ENCODE measurements at regions not wholly inside any gene's neighbourhood (a gene's known extent, or its start where the extent isn't known, plus 50 kb on each side); places are given as distances from the start of the nearest gene placed in this dataset.
"Not testable (repeated sequence)": the region's sequence is repeated elsewhere in the genome, so short reads cannot be mapped to it uniquely, and the experiment has no call there.

DNA sequence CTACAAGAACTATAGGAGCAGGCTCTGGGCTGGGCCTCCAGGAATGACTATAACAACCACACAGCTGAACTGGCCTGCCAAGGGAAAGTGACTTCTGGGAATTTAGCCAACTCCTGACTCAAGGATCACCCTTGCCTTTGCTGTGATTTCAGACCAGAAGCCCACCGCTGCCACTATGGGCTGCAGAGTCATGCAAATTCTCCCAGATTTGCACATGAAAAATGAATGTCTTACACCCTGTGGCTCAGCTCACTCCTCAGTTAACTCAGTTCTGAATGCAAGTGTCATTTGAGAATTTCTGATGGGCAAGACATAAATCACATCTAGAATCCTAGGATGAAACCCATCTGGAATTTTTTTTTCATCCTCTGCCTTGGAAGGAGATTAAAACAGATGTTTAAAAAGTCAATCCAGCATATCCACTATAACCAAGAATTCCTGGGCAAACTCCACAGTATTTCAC, 186.5 kb upstream of the BET1 start:
- H3K4me3 ChIP-seq (ENCODE audit: low read length in 2 of 2), result no peak overlapping the region
- no peaks in the 10 kb centered on the region for H3K4me1 ChIP-seq (ENCODE audit: control insufficient read depth in 2 of 2, insufficient read depth in 2 of 2, low read length in 2 of 2)
- no peak for DNase-seq (ENCODE audit: low read depth in 6 of 9, low spot score in 9 of 9)
- H3K27ac ChIP-seq (ENCODE audit: low read depth in 1 of 2, low read length in 1 of 2), result no peak overlapping the region
- H3K27me3 ChIP-seq (ENCODE audit: control insufficient read depth in 2 of 2, insufficient read depth in 1 of 2, low read length in 1 of 2), result no peaks in the 10 kb centered on the region
- 0% methylated on average over 1 of the region's 1 CpG for WGBS
- H3K36me3 ChIP-seq (ENCODE audit: control insufficient read depth in 2 of 2, insufficient read depth in 2 of 2, low read length in 1 of 2), result no peaks in the 10 kb centered on the region
- no peaks in the 10 kb centered on the region for H3K9me3 ChIP-seq (ENCODE audit: control insufficient read depth in 2 of 2, insufficient read depth in 1 of 2, low read length in 1 of 2)

DNA sequence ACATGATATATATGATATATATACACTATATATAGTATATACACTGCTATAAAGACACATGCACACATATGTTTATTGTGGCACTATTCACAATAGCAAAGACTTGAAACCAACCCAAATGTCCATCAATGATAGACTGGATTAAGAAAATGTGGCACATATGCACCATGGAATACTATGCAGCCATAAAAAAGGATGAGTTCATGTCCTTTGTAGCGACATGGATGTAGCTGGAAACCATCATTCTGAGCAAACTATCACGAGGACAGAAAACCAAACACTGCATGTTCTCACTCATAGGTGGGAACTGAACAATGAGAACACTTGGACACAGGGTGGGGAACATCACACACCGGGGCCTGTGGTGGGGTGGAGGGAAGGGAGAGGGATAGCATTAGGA, 190.3 kb upstream of the BET1 start:
- WGBS, result 98% methylated on average over 3 of the region's 3 CpGs
- H3K9me3 ChIP-seq (ENCODE audit: control insufficient read depth in 2 of 2, insufficient read depth in 1 of 2, low read length in 1 of 2); H3K4me1 ChIP-seq (ENCODE audit: control insufficient read depth in 2 of 2, insufficient read depth in 2 of 2, low read length in 2 of 2); H3K4me3 ChIP-seq (ENCODE audit: low read length in 2 of 2); H3K27ac ChIP-seq (ENCODE audit: low read depth in 1 of 2, low read length in 1 of 2); H3K36me3 ChIP-seq (ENCODE audit: control insufficient read depth in 2 of 2, insufficient read depth in 2 of 2, low read length in 1 of 2); H3K27me3 ChIP-seq (ENCODE audit: control insufficient read depth in 2 of 2, insufficient read depth in 1 of 2, low read length in 1 of 2); DNase-seq (ENCODE audit: low read depth in 6 of 9, low spot score in 9 of 9): not testable (repeated sequence)

DNA sequence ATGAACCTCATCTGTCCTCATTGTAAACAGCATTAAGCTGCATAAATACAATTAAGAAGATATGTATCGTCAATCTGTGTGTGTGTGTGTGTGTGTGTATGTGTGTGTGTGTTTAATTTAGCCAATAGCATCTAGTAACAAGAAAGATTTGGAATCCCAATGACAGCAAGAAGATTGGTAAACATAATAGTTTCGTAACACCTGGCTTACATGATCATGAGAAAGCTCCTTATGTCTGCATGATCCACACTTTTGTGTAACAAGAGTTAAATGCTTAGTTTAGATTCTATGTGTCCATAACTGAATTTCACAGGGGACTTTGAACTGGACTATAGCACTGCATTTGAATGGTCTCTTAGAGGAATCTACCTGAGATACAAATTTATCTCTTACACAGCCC, 191.0 kb upstream of the BET1 start:
- no peaks in the 10 kb centered on the region for H3K9me3 ChIP-seq (ENCODE audit: control insufficient read depth in 2 of 2, insufficient read depth in 1 of 2, low read length in 1 of 2)
- H3K4me3 ChIP-seq (ENCODE audit: low read length in 2 of 2), result no peak overlapping the region
- H3K27me3 ChIP-seq (ENCODE audit: control insufficient read depth in 2 of 2, insufficient read depth in 1 of 2, low read length in 1 of 2), result no peaks in the 10 kb centered on the region
- WGBS, result 96% methylated on average over 2 of the region's 2 CpGs
- no peak overlapping the region for H3K27ac ChIP-seq (ENCODE audit: low read depth in 1 of 2, low read length in 1 of 2)
- H3K4me1 ChIP-seq (ENCODE audit: control insufficient read depth in 2 of 2, insufficient read depth in 2 of 2, low read length in 2 of 2), result no peaks in the 10 kb centered on the region
- DNase-seq (ENCODE audit: low read depth in 6 of 9, low spot score in 9 of 9), result no peak
- H3K36me3 ChIP-seq (ENCODE audit: control insufficient read depth in 2 of 2, insufficient read depth in 2 of 2, low read length in 1 of 2), result no peaks in the 10 kb centered on the region

DNA sequence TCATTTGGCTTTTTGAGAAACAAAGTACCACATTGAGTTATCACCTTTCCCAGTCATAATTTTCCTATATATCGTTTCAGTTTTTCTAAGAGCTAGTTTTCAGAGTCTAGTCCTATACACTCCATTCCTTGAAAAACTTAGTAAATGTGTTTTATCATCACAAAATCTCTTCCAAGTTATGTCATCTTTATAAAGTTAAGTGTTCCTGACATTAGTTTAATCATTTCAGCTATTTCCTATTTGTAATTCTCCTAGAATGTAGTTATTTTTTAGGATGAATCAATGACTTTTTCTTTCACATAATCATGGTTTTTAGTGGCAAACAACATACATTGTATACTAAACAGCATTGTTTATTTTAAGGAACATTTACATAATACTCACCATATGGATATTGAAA, 191.7 kb upstream of the BET1 start:
- WGBS, result 94% methylated on average over 1 of the region's 1 CpG
- Histone ChIP-seq H3K36me3 (ENCODE audit: control insufficient read depth in 2 of 2, insufficient read depth in 2 of 2, low read length in 1 of 2) (no peaks in the 10 kb centered on the region), H3K27me3 (ENCODE audit: control insufficient read depth in 2 of 2, insufficient read depth in 1 of 2, low read length in 1 of 2) (no peaks in the 10 kb centered on the region), H3K9me3 (ENCODE audit: control insufficient read depth in 2 of 2, insufficient read depth in 1 of 2, low read length in 1 of 2) (no peaks in the 10 kb centered on the region), H3K27ac (ENCODE audit: low read depth in 1 of 2, low read length in 1 of 2) (no peak overlapping the region), H3K4me1 (ENCODE audit: control insufficient read depth in 2 of 2, insufficient read depth in 2 of 2, low read length in 2 of 2) (no peaks in the 10 kb centered on the region), H3K4me3 (ENCODE audit: low read length in 2 of 2) (no peak overlapping the region)
- no peak for DNase-seq (ENCODE audit: low read depth in 6 of 9, low spot score in 9 of 9)

DNA sequence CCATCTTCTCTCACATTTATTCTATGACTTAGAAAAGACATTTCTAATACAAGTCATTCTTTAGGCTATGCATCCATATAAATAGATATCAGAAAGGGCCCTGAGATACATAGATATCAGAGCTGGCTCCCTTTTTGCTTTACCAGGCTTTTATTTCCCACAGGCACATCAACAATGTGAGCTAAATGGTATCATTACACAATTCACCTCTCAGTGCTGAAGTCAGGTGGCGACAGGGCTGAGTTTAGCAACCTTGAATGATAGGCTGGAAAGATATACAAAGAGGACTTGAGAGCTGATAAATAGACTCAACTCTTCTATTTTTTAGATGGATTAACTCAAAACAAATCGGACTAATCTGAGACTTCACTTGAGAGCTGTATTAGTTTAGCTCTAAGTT, 189.2 kb upstream of the COL1A2 start:
- Histone ChIP-seq H3K4me1 (ENCODE audit: control insufficient read depth in 2 of 2, insufficient read depth in 2 of 2, low read length in 2 of 2) (no peaks in the 10 kb centered on the region), H3K4me3 (ENCODE audit: low read length in 2 of 2) (no peak overlapping the region), H3K9me3 (ENCODE audit: control insufficient read depth in 2 of 2, insufficient read depth in 1 of 2, low read length in 1 of 2) (no peaks in the 10 kb centered on the region), H3K27ac (ENCODE audit: low read depth in 1 of 2, low read length in 1 of 2) (no peak overlapping the region), H3K27me3 (ENCODE audit: control insufficient read depth in 2 of 2, insufficient read depth in 1 of 2, low read length in 1 of 2) (no peaks in the 10 kb centered on the region), H3K36me3 (ENCODE audit: control insufficient read depth in 2 of 2, insufficient read depth in 2 of 2, low read length in 1 of 2) (no peaks in the 10 kb centered on the region)
- DNase-seq (ENCODE audit: low read depth in 6 of 9, low spot score in 9 of 9), result no peak
- WGBS, result 94% methylated on average over 2 of the region's 2 CpGs

DNA sequence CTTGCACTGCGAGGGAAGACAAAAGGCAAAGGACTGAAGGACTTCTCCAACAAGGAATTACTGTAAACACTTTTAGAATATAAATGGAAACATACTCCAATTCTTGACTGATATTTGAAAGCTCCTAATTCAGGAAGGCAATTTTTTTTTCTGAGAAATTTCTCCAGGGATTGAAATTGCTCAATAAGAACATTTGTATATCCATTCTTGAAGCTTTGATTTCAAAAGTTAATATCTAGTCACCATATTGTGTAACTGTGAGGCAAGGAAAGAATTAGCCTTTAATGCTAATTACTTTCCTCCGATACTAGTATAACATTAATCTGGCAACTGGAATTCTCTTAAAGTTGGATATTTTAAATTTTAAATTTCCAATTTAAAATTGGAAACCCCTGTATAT, 188.4 kb upstream of the COL1A2 start:
- 98% methylated on average over 2 of the region's 2 CpGs for WGBS

DNA sequence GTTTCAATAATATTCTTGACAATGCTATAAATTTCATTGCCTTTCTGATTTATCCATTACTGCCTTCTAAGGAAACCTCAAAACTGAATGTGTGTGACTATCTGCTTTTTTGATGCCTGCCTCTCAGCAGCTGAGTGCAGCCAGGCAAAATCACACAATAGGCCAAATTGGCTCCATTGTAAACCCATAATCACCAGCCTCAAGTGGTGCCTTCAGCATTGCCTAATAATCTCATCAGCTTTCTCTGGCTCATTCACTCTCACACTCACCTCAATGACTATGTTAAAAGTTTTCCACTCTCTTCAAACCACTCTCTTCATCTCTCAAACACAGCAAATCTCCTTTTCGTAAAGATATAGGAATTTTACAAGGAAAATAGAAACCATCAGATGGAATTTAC, 182.5 kb upstream of the COL1A2 start:
- Histone ChIP-seq H3K36me3 (ENCODE audit: control insufficient read depth in 2 of 2, insufficient read depth in 2 of 2, low read length in 1 of 2) (no peaks in the 10 kb centered on the region), H3K4me1 (ENCODE audit: control insufficient read depth in 2 of 2, insufficient read depth in 2 of 2, low read length in 2 of 2) (no peaks in the 10 kb centered on the region), H3K4me3 (ENCODE audit: low read length in 2 of 2) (no peak overlapping the region), H3K27ac (ENCODE audit: low read depth in 1 of 2, low read length in 1 of 2) (no peak overlapping the region), H3K27me3 (ENCODE audit: control insufficient read depth in 2 of 2, insufficient read depth in 1 of 2, low read length in 1 of 2) (no peaks in the 10 kb centered on the region), H3K9me3 (ENCODE audit: control insufficient read depth in 2 of 2, insufficient read depth in 1 of 2, low read length in 1 of 2) (no peaks in the 10 kb centered on the region)
- WGBS, result 95% methylated on average over 1 of the region's 1 CpG
- no peak for DNase-seq (ENCODE audit: low read depth in 6 of 9, low spot score in 9 of 9)

More for the DNA sequence above, 188.4 kb upstream of the COL1A2 start:
- H3K4me1 ChIP-seq (ENCODE audit: control insufficient read depth in 2 of 2, insufficient read depth in 2 of 2, low read length in 2 of 2), result no peaks in the 10 kb centered on the region
- no peak overlapping the region for H3K4me3 ChIP-seq (ENCODE audit: low read length in 2 of 2)
- no peak overlapping the region for H3K27ac ChIP-seq (ENCODE audit: low read depth in 1 of 2, low read length in 1 of 2)
- H3K27me3 ChIP-seq (ENCODE audit: control insufficient read depth in 2 of 2, insufficient read depth in 1 of 2, low read length in 1 of 2), result no peaks in the 10 kb centered on the region
- no peaks in the 10 kb centered on the region for H3K36me3 ChIP-seq (ENCODE audit: control insufficient read depth in 2 of 2, insufficient read depth in 2 of 2, low read length in 1 of 2)
- DNase-seq (ENCODE audit: low read depth in 6 of 9, low spot score in 9 of 9), result no peak
- no peaks in the 10 kb centered on the region for H3K9me3 ChIP-seq (ENCODE audit: control insufficient read depth in 2 of 2, insufficient read depth in 1 of 2, low read length in 1 of 2)

DNA sequence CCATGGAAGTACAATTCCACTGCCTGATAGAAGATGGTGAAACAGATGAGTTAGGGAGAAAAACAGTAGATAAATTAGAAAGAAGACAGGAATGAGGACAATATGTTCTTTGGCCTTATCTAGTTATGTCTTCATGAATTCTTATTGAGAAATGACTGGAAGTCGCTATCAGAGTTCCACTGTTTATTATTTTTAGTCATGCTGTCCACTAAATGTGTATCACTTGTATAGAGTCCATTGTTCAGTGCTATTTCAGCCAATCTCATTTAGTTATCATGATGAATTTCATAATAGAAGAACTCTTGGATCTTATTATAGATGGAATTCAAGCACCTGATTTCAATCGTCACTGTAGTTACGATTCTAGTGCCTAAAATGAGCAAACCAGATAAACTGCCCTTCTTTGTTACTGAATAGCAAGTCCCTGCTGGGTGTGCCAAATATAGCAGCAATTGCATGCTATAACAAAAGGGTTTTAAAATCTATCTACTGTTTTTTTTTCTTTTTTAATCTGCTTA, 177.7 kb upstream of the COL1A2 start:
- 94% methylated on average over 3 of the region's 3 CpGs for WGBS
- Histone ChIP-seq H3K9me3 (ENCODE audit: control insufficient read depth in 2 of 2, insufficient read depth in 1 of 2, low read length in 1 of 2) (no peaks in the 10 kb centered on the region), H3K27ac (ENCODE audit: low read depth in 1 of 2, low read length in 1 of 2) (no peak overlapping the region), H3K4me3 (ENCODE audit: low read length in 2 of 2) (no peak overlapping the region), H3K4me1 (ENCODE audit: control insufficient read depth in 2 of 2, insufficient read depth in 2 of 2, low read length in 2 of 2) (no peaks in the 10 kb centered on the region), H3K36me3 (ENCODE audit: control insufficient read depth in 2 of 2, insufficient read depth in 2 of 2, low read length in 1 of 2) (no peaks in the 10 kb centered on the region), H3K27me3 (ENCODE audit: control insufficient read depth in 2 of 2, insufficient read depth in 1 of 2, low read length in 1 of 2) (no peaks in the 10 kb centered on the region)
- DNase-seq (ENCODE audit: low read depth in 6 of 9, low spot score in 9 of 9), result no peak

DNA sequence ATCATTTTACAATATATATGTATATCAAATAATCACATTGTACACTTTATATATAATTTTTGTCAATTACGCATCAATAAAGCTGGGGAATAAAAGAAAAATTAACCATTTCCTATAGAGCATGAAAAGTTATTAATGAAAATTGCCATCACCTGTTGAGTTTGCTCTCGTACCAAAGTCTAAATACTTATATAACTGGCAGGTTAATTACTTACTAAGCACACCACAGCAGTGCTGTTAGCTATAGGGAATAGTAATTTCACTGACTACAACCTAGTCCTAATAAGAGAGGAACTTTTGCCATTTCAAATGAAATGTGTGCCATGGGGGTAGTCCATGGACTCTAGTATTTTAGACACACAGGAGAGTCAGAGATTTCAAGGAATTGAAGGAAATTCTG, 176.9 kb upstream of the COL1A2 start:
- no peaks in the 10 kb centered on the region for H3K9me3 ChIP-seq (ENCODE audit: control insufficient read depth in 2 of 2, insufficient read depth in 1 of 2, low read length in 1 of 2)
- no peaks in the 10 kb centered on the region for H3K27me3 ChIP-seq (ENCODE audit: control insufficient read depth in 2 of 2, insufficient read depth in 1 of 2, low read length in 1 of 2)
- WGBS, result 93% methylated on average over 2 of the region's 2 CpGs
- no peak overlapping the region for H3K4me3 ChIP-seq (ENCODE audit: low read length in 2 of 2)
- H3K27ac ChIP-seq (ENCODE audit: low read depth in 1 of 2, low read length in 1 of 2), result no peak overlapping the region
- no peaks in the 10 kb centered on the region for H3K4me1 ChIP-seq (ENCODE audit: control insufficient read depth in 2 of 2, insufficient read depth in 2 of 2, low read length in 2 of 2)
- H3K36me3 ChIP-seq (ENCODE audit: control insufficient read depth in 2 of 2, insufficient read depth in 2 of 2, low read length in 1 of 2), result no peaks in the 10 kb centered on the region
- DNase-seq (ENCODE audit: low read depth in 6 of 9, low spot score in 9 of 9), result no peak

DNA sequence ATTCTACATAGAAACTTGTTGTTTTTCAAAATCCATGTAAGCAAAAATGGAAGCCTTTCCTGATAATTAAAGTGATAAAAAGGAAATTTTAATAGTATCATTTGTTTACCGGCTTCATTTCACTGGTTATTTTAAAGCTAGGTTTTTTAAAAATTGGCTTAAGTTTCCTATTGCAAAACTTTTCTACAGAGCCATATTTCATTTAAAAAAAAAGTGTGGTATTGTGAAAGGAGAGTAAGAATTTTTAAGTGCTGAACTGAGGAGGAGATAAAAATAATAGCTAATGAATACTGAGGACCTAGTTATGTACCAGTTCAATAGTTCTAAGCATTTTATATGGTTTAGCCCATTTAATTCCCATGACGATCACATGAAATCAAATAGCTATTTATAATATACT, 172.2 kb upstream of the COL1A2 start:
- Histone ChIP-seq H3K9me3 (ENCODE audit: control insufficient read depth in 2 of 2, insufficient read depth in 1 of 2, low read length in 1 of 2) (no peaks in the 10 kb centered on the region), H3K27ac (ENCODE audit: low read depth in 1 of 2, low read length in 1 of 2) (no peak overlapping the region), H3K4me1 (ENCODE audit: control insufficient read depth in 2 of 2, insufficient read depth in 2 of 2, low read length in 2 of 2) (no peaks in the 10 kb centered on the region), H3K4me3 (ENCODE audit: low read length in 2 of 2) (no peak overlapping the region), H3K27me3 (ENCODE audit: control insufficient read depth in 2 of 2, insufficient read depth in 1 of 2, low read length in 1 of 2) (no peaks in the 10 kb centered on the region), H3K36me3 (ENCODE audit: control insufficient read depth in 2 of 2, insufficient read depth in 2 of 2, low read length in 1 of 2) (no peaks in the 10 kb centered on the region)
- WGBS, result 95% methylated on average over 2 of the region's 2 CpGs
- no peak for DNase-seq (ENCODE audit: low read depth in 6 of 9, low spot score in 9 of 9)

Data from thymus (tissue), 11 donors.